GM18861 (cell line): ENCODE measurements at regions not wholly inside any gene's neighbourhood (a gene's known extent, or its start where the extent isn't known, plus 50 kb on each side); places are given as distances from the start of the nearest gene placed in this dataset.

Source experiments
- ATAC-seq: cut with Tn5 transposase; IDR thresholded peaks from one replicate; pipeline ENCODE4 v1.9.1; 2021; ENCODE audit not compliant: unreplicated experiment

GRCh38 chr2:226136739-226137138 is 662.9 kb downstream of the IRS1 start:
- peak; percentile 40 for ATAC-seq

DNA sequence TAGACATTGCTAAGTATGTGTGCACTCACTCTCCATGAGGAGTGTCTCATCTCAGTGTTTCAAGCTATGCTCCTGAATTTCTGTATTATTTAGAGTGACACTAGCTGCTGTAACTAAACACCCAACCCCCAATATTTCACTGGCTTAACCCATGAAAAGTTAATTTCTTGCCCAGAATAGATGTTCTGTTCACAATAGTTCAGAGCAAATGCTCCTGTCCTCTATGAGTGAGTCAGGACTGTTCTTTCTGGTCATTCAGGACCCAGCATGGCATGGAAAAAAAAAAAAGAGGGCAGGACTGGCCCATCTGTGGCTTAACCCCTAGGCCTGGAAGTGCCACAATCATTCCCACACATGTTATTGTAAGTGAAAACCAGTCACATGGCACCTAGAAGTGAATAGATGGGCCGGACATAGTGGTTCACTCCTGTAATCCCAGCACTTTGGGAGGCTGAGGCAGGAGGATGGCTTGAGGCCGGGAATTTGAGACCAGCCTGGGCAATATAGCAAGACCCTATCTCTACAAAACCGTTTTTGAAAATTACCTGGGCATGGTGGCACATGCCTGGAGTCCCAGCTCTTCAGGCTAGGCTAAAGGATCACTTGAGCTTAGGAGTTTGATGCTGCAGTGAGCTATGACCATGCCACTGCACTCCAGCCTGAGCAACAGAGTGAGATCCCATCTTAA is 663.6 kb downstream of the IRS1 start:
- ATAC-seq = no peak

- no peak for ATAC-seq
Observed at GRCh38 chr2:226132323-226133215, 667.1 kb downstream of the IRS1 start.

DNA sequence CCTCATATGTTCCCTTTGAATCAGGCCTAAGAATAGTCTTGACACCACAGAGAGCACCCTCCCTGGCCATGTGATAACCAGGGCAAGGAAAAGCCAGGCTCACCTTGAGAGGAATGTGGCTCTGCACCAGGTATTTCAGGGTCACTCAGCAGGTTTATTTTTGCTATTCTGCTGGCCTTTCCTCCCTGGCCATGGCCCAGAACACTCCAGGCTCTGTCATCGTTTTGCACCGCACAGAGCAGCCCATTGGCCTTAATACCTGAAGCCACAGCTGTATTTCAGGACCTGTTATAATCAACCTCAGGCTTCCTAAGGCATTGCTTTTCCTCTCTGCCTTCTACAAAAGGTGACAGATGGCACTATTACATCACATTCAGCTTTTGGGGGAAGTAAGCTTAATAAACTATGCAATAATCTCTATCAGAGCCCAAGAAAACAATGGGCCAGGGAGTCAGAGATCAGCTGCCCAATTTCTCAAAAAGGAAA is 668.3 kb downstream of the IRS1 start:
- ATAC-seq = no peak

GRCh38 chr2:226130192-226130591 is 669.4 kb downstream of the IRS1 start:
- ATAC-seq = no peak

DNA sequence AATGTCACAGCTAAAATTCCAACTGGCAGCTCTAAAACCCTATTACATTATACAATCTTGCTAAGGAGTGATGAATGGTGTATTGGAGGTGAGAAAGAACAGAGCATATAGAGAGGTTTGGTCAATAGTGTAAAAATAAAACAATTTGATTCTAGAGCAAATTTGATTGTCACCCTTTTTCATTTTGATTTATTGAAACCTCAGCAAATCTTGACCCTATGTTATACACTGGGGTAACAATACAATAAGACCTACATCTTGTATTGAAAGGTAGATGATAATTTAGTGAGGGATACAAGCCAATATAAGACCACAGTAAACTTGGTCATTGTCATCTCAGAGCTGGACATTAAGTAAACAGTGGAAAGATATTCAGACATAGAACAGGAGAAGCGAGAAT is 671.9 kb downstream of the IRS1 start:
- ATAC-seq = no peak

DNA sequence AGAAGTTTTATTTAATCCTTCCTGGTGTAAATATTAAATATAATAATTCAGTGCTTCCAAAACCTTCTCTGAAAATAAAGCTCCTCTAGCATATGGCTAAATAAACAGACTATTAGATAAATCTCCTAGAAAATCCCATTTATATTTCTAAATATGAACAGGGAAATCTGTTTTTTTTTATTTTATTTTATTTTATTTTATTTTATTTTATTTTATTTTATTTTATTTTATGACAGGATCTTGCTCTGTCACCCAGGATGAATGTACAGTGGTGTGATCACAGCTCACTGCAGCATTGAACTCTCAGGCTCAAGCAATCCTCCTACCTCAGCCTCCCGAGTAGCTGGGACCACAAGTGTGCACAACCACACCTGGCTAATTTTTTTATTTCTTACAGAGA is 673.5 kb downstream of the IRS1 start:
- ATAC-seq = no peak

DNA sequence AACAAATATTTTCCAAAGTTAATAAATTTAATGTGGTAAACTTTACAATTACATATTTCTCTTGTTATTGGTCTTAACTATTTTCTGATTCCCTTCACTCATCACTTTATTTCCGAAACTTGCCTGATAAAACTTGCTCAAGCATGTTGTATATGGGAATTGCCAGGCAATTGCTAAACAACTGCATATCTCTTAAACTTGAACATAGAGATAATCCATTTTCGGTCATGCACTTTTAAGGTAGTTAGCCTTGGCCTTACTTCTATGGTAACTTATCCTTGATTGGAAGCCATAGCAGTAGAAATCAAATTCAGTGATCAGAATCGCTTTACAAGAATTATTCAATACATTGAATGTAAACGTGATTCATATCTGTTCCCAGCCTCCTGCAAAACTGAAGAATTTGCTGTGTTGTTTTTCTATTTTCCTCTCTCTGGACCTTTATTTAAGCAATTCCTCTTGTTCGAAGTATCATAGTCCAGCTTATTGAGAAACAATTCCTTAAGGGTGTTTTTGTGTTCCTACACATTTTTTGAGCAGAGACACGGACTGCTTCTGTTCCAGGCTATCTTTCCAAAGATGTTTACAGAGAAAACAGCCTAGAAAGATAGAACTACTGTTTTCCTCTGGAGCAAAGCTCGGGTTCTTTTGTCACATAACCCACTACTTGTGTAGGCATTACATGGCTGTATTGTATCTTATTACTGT is 674.3 kb downstream of the IRS1 start:
- ATAC-seq = no peak

GRCh38 chr2:226124548-226125011 is 675.0 kb downstream of the IRS1 start:
- ATAC-seq = no peak

- no peak for ATAC-seq
Observed at GRCh38 chr2:226123300-226123699, 676.3 kb downstream of the IRS1 start.

DNA sequence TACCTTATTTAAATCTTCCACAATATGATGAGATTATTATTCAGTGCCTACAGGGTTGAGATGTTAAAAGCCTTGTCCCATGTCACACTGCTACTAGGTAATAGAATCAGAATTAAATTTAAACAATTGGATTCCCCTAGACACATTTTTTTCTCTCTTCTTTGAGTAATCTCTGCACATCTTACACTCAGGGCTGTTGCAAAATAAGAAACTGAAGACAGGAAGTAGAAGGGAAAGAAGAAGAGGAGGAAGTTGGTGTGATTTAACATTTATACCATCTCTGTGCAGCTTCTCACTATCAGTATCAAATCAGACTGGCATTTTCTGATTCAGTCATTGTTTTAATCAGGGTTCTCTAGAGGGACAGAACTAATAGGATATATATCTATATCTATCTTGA is 677.6 kb downstream of the IRS1 start:
- no peak for ATAC-seq

- ATAC-seq = no peak
Observed at GRCh38 chr2:226121046-226121738, 678.4 kb downstream of the IRS1 start.

DNA sequence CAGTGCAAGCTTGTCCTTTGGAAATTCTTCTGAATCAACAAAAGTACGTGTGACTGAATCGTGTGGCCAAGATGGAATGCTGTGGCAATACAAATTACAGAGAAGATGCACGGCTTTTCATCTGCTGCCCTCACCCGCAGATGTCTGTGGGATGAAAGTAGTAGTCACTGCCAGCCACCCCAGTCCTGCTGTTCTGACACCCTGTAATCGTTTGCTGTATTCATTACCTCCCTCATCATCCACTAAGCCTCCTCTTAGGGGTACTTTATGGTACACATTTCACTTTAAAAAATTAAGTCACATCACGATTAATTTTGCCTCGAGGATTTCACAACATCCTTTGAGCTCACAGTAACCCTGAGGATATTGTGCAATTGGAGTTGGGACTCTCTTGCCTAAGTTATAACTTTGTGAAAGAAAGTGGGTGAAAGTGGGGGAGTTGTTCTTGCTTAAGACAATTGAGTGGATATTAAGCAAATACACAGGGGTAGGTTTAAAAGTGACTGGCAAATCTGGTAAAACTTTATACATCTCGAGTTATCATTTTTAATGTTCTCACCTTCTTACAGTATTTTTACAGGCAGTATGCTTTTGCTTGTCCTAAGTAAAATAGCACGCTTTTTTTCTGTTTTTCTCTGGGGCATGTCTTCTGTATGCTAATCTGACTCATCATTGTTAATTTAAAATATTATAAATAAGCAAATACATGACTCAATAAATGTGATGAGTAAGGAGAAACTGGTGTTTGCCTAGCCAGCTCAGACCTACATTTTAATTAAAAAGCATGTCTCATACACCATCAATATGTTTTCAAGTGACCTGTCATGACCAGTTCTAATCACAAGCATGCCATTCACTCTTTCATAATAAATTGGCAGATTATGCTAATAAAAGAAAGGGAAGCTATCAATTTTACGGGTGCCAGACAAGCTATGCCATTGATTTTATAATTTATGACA is 680.9 kb downstream of the IRS1 start:
- no peak for ATAC-seq

GRCh38 chr2:226117510-226118065 is 682.0 kb downstream of the IRS1 start:
- ATAC-seq = no peak

GRCh38 chr2:226116346-226116745 is 683.3 kb downstream of the IRS1 start:
- ATAC-seq = no peak

DNA sequence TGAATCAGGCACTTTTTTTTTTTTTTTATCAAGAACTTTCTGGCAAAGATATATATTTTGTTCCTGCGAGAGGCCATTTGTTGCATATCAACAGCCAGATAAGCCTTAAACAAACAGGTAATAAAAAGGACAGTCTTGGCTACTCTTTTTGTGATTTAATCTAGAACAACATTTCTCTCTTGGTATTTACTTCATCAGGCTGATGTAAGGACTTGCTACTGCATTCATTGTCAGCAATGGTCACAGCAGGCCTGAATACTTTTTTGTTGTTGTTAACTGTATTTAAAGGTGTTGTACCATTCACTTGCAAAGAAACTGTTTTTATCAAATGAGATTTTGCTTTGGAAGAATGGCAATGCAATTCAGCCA is 683.8 kb downstream of the IRS1 start:
- no peak for ATAC-seq

DNA sequence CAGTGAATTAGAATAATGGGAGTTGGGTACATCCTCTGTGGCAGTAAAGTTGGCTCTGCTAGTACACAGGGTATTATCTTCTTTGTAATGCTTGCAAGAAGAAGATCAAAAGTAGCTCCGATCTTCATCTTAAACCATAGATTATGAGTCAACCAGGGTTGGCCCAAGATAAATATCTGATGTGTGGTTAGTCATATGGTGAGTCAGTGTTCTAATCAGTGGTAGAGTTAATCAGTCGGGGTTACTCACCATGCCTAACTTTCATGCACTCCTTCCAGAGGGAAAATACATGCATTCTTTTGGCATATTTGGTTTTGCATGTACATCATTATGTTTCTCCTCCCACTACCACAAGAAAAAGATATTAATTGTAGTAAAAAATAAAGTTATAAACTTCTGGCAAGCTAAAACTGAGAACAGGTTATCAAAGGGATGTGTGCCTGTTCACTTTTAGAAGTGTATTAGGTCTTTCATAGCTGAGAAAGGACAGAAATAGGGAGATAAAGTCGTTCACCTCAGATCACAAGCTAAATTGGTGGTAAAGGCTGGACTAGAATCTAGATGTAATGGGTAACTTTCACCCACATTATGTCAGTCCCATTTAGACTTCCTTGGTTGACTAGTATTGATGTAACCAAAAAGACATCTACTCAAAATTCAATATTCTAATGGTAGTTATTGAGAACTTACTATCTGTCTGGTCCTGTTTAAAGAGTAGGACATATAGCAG is 684.4 kb downstream of the IRS1 start:
- no peak for ATAC-seq

DNA sequence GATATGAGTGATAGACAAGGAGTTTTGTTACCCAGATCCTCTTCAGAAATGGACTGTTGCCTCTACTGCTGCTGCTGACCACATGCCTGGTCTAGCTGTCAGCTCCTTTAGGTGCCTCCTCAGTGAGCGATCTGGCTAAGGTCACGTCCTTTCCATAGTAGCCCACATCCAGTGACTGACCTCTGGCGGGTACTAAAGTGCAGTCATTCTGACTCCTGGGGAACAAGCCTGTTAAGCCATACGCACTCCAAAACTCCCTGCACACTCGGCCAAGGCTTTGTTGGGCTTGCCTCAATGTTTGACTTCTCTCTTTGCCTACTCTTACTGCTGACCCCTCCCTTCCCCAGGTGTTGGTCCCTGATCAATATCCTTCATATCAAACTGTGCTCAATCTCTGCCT is 685.2 kb downstream of the IRS1 start:
- no peak for ATAC-seq
